Gastrocnemius medialis (tissue), 4 donors: ENCODE measurements at regions not wholly inside any gene's neighbourhood (a gene's known extent, or its start where the extent isn't known, plus 50 kb on each side); places are given as distances from the start of the nearest gene placed in this dataset.

ENCODE experiments used
- ATAC-seq, 2 donors: fragments of 150-250 bp; one replicate each; pipeline ENCODE4 v1.9.1; 2016
- DNase-seq, 2 donors: peaks; one replicate each; pipeline ENCODE4 v3.0.0-alpha.2; 2019
- H3K27ac ChIP-seq, 4 donors: fragments of 200-600 bp; sonication (generic); 1 replicate in 1 of 4; 2 replicates in 3 of 4; pipeline ENCODE4 v1.5.1; 2016 to 2018; ENCODE audit warnings: mild to moderate bottlenecking in 2 of 4, moderate library complexity in 1 of 4
- H3K27me3 ChIP-seq, 3 donors: fragments of 200-600 bp; sonication (generic) in 2 of 3; 1 replicate in 1 of 3; 2 replicates in 2 of 3; pipeline versions ENCODE4 v1.5.1 to v1.6.0; 2016 to 2019; ENCODE audit warnings: mild to moderate bottlenecking in 1 of 3, moderate library complexity in 1 of 3
- H3K36me3 ChIP-seq, 2 donors: fragments of 200-600 bp; sonication (generic) in 1 of 2; one replicate each; pipeline ENCODE4 v1.5.1; 2017 to 2018
- H3K4me1 ChIP-seq, 2 donors: fragments of 200-600 bp; sonication (generic) in 1 of 2; one replicate each; pipeline ENCODE4 v1.5.1; 2016 to 2017; ENCODE audit warnings: mild to moderate bottlenecking in 2 of 2
- H3K4me3 ChIP-seq, 4 donors: fragments of 200-600 bp; sonication (generic) in 3 of 4; 1 replicate in 1 of 4; 2 replicates in 3 of 4; pipeline ENCODE4 v1.5.1; 2016 to 2019; ENCODE audit warnings: mild to moderate bottlenecking in 2 of 4
- H3K9me3 ChIP-seq, 3 donors: fragments of 200-600 bp; sonication (generic) in 2 of 3; 1 replicate in 1 of 3; 2 replicates in 2 of 3; pipeline ENCODE4 v1.5.1; 2016 to 2019
- POLR2A ChIP-seq, 2 donors: fragments of 450-650 bp; IDR thresholded peaks; one replicate each; pipeline ENCODE4 v1.6.1; 2017; ENCODE audit warnings: antibody characterized with exemption in 2 of 2, mild to moderate bottlenecking in 2 of 2, moderate library complexity in 2 of 2
- in situ Hi-C, 4 donors: fragments of 200-750 bp; cut with MboI; loops; one replicate each; pipeline versions ENCODE4 v1.15.0 to v1.8.0; 2017; ENCODE audit warnings: low sequenced_read_pairs in 4 of 4
- intact Hi-C: fragments of 100-400 bp; cut with DNase I; formaldehyde crosslinking; loops from one replicate; pipeline ENCODE4 v1.15.1; 2023; ENCODE audit warnings: low total_unique reads
- TF ChIP-seq, protein P1 (sequence below), 5 experiments: fragments of 450-650 bp in 3 of 5; fragments of 200-600 bp in 2 of 5; sonication (generic) in 2 of 5; IDR thresholded peaks in 4 of 5; conservative IDR thresholded peaks in 1 of 5; 1 replicate in 4 of 5; 2 replicates in 1 of 5; pipeline ENCODE4 v1.5.1; 2016 to 2019; ENCODE audit warnings: antibody characterized with exemption in 5 of 5, mild to moderate bottlenecking in 3 of 5, moderate library complexity in 3 of 5

DNA sequence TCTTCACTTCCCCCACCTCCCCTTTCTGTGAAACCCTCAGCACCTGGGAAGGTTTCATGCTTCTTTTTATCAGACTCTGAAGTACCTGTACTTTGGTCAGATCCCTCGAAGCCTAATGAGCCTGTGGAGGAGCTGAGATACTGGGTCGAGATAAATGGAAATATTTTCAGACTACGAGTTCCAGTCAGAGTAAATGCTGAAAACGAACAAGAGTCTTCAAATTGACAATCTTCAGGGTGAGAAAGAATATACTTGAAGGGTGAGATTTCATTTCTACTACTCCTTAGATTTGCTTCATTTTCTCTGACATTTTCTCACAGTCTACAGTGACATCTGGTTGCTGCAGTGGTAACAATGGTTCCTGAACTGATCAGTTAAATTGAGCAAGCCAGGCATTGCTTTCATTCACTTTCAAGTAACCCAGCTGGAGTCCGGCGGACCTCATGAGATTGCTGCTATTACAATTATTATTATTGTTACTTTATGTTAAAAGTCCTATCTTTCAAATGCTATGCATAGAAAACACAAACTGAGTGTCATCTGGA, 337.2 kb downstream of the VGLL3 start:
- H3K4me1 ChIP-seq: no peaks in the 10 kb centered on the region
- no peaks in the 10 kb centered on the region for H3K9me3 ChIP-seq
- ATAC-seq (no peak), DNase-seq (no peak)
- no peaks in the 10 kb centered on the region for H3K36me3 ChIP-seq
- in situ Hi-C loops: no loop called here
- no peak overlapping the region for H3K27ac ChIP-seq
- no peak overlapping the region for H3K4me3 ChIP-seq
- intact Hi-C loops: no loop called here
- no peaks in the 10 kb centered on the region for H3K27me3 ChIP-seq
- TF ChIP-seq, protein P1, sequence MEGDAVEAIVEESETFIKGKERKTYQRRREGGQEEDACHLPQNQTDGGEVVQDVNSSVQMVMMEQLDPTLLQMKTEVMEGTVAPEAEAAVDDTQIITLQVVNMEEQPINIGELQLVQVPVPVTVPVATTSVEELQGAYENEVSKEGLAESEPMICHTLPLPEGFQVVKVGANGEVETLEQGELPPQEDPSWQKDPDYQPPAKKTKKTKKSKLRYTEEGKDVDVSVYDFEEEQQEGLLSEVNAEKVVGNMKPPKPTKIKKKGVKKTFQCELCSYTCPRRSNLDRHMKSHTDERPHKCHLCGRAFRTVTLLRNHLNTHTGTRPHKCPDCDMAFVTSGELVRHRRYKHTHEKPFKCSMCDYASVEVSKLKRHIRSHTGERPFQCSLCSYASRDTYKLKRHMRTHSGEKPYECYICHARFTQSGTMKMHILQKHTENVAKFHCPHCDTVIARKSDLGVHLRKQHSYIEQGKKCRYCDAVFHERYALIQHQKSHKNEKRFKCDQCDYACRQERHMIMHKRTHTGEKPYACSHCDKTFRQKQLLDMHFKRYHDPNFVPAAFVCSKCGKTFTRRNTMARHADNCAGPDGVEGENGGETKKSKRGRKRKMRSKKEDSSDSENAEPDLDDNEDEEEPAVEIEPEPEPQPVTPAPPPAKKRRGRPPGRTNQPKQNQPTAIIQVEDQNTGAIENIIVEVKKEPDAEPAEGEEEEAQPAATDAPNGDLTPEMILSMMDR (IDR thresholded peaks at IDR 0.05 in 4 of 5, conservative IDR thresholded peaks at IDR 0.05 in 1 of 5): no peak
- TF ChIP-seq POLR2A (IDR thresholded peaks at IDR 0.05): no peak

DNA sequence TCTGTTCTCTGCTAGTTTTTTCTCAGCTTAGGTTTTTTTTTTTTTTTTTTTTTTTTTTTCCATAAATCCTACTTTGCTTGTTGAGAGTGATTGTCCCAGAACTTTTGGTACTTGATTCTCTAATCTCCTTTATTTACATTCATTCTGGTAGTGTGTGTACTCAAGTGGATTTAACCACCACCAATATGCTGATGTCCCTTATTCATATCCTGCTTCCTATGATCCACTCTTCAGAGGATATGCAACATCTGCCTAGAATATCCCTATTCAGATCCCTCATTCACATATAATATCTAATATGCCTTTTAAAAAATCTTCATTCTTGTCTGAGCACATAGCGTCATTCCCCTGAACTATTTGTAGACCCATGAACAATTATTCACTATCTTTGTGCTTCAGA, 342.9 kb downstream of the VGLL3 start:
- no peaks in the 10 kb centered on the region for H3K4me1 ChIP-seq
- H3K27me3 ChIP-seq: no peaks in the 10 kb centered on the region
- H3K36me3 ChIP-seq: no peaks in the 10 kb centered on the region
- intact Hi-C loops (no loop called here), in situ Hi-C loops (no loop called here)
- H3K27ac ChIP-seq: no peak overlapping the region
- TF ChIP-seq, protein P1 (IDR thresholded peaks at IDR 0.05 in 4 of 5, conservative IDR thresholded peaks at IDR 0.05 in 1 of 5): no peak
- no peak overlapping the region for H3K4me3 ChIP-seq
- DNase-seq (no peak), ATAC-seq (no peak)
- H3K9me3 ChIP-seq: no peaks in the 10 kb centered on the region

DNA sequence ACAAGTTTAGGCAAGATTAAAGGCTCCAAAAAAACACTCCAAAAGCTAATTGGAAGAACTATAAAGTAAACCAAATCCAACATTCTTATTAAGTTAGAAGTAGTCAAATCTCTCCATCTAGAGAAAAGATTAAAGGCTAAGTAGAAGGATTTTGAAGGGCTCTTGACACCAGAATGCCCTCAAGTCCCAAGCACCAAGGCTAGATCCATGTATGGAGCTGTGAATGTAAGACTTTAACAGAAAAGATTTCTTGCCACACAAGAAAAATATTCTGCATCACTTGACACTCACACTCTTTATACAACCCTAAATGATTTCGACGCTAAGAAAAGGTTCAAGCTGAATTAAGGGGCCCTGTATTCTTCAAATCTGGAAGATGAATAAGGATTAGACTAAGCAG, 345.2 kb downstream of the VGLL3 start:
- Histone ChIP-seq H3K9me3 (no peaks in the 10 kb centered on the region), H3K36me3 (no peaks in the 10 kb centered on the region), H3K27ac (no peak overlapping the region), H3K4me3 (no peak overlapping the region), H3K27me3 (no peaks in the 10 kb centered on the region), H3K4me1 (no peaks in the 10 kb centered on the region)
- ATAC-seq: no peak
- no peak for TF ChIP-seq POLR2A (IDR thresholded peaks at IDR 0.05)
- TF ChIP-seq, protein P1 (IDR thresholded peaks at IDR 0.05 in 4 of 5, conservative IDR thresholded peaks at IDR 0.05 in 1 of 5): no peak
- intact Hi-C loops: no loop called here
- in situ Hi-C loops: no loop called here
- no peak for DNase-seq

DNA sequence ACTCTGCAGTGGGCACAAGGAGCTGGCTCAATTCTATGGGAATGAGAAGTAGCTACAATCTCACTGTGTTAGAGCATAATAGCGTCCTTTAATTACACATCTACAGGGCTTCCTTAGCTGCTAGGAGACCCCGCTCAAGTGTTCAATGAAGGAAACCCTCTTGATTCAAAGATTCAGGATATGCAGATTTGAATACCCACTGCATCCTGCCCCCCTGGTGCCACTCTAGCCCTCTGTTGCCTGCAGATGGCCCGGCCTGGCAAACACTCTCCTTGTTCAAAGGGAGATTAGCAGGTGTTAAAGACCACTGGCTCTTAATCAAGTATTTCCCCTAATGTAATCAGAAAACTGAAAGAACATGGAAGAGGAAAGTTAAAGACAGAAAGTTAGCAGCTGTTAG, 356.6 kb downstream of the VGLL3 start:
- Histone ChIP-seq H3K27me3 (no peaks in the 10 kb centered on the region), H3K4me1 (no peaks in the 10 kb centered on the region), H3K9me3 (no peaks in the 10 kb centered on the region), H3K36me3 (no peaks in the 10 kb centered on the region), H3K4me3 (no peak overlapping the region), H3K27ac (no peak overlapping the region)
- in situ Hi-C loops (no loop called here), intact Hi-C loops (no loop called here)
- no peak for ATAC-seq
- DNase-seq: no peak
- no peak for TF ChIP-seq POLR2A (IDR thresholded peaks at IDR 0.05)
- TF ChIP-seq, protein P1 (IDR thresholded peaks at IDR 0.05 in 4 of 5, conservative IDR thresholded peaks at IDR 0.05 in 1 of 5): no peak

DNA sequence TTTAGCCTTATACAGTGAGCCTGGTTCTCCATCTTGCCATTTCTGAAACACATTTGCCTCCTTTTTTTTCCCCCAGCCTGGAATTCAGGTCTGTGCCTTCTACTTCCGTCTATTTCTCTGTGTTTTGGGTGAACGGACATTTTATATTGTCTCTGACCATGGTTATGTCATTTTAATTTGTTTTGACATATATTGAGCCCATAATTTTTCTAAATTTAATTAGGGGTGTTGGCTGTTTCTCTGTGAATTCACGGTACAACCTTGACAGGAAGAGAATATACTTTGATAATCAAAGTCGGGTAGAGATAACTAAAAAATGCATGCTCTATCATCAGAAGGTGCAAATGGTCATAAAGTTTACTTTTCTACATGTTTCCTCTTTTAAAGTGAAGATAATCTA, 361.4 kb downstream of the VGLL3 start:
- no peak overlapping the region for H3K27ac ChIP-seq
- DNase-seq: no peak
- TF ChIP-seq POLR2A (IDR thresholded peaks at IDR 0.05): no peak
- no peaks in the 10 kb centered on the region for H3K9me3 ChIP-seq
- no peaks in the 10 kb centered on the region for H3K36me3 ChIP-seq
- no peak overlapping the region for H3K4me3 ChIP-seq
- no peaks in the 10 kb centered on the region for H3K27me3 ChIP-seq
- ATAC-seq: no peak
- intact Hi-C loops (no loop called here), in situ Hi-C loops (no loop called here)
- H3K4me1 ChIP-seq: no peaks in the 10 kb centered on the region
